Stomach (tissue), 8 donors: ENCODE measurements at regions not wholly inside any gene's neighbourhood (a gene's known extent, or its start where the extent isn't known, plus 50 kb on each side); places are given as distances from the start of the nearest gene placed in this dataset.

ENCODE experiments used
- DNase-seq, 2 donors: peaks; one replicate each; pipeline versions ENCODE4 v3.0.0 to v3.0.0-alpha.2; 2013 to 2019
- H3K27ac ChIP-seq, 5 donors: fragments of 200-600 bp in 4 of 5; sonication (generic) in 4 of 5; one replicate each; pipeline ENCODE4 v1.5.1; 2013 to 2019; ENCODE audit warnings: mild to moderate bottlenecking in 1 of 5, moderate library complexity in 1 of 5
- H3K27me3 ChIP-seq, 3 donors: fragments of 200-600 bp; sonication (generic); one replicate each; pipeline ENCODE4 v1.5.1; 2017 to 2019; ENCODE audit warnings: mixed run types in 1 of 3
- H3K36me3 ChIP-seq, 4 donors: fragments of 200-600 bp; sonication (generic); 1 replicate in 3 of 4; 2 replicates in 1 of 4; pipeline ENCODE4 v1.5.1; 2016 to 2019
- H3K4me1 ChIP-seq, 4 donors: fragments of 200-600 bp; sonication (generic); one replicate each; pipeline ENCODE4 v1.5.1; 2016 to 2019
- H3K4me3 ChIP-seq, 4 donors: fragments of 200-600 bp; sonication (generic) in 3 of 4; one replicate each; pipeline ENCODE4 v1.5.1; 2016 to 2019; ENCODE audit warnings: mild to moderate bottlenecking in 1 of 4
- H3K9me3 ChIP-seq, 4 donors: fragments of 200-600 bp; sonication (generic); one replicate each; pipeline ENCODE4 v1.5.1; 2016 to 2019
- CTCF ChIP-seq, 7 experiments: fragments of 450-650 bp in 4 of 7; fragments of 200-600 bp in 3 of 7; sonication (generic) in 3 of 7; IDR thresholded peaks; one replicate each; pipeline ENCODE4 v1.5.1; 2016 to 2019; ENCODE audit warnings: antibody characterized with exemption in 7 of 7, control low read depth in 2 of 7, mild to moderate bottlenecking in 1 of 7
- EP300 ChIP-seq: sonication (generic); formaldehyde crosslinking; IDR thresholded peaks from one replicate; pipeline ENCODE4 v1.6.1; 2017; ENCODE audit warnings: antibody characterized with exemption
- POLR2A ChIP-seq, 4 donors: fragments of 450-650 bp; IDR thresholded peaks; one replicate each; pipeline ENCODE4 v1.6.1; 2016; ENCODE audit warnings: antibody characterized with exemption in 4 of 4, control low read depth in 2 of 4, mild to moderate bottlenecking in 1 of 4, moderate library complexity in 1 of 4
- POLR2AphosphoS5 ChIP-seq, 3 donors: sonication (generic); formaldehyde crosslinking; IDR thresholded peaks; one replicate each; pipeline ENCODE4 v1.6.1; 2016; ENCODE audit warnings: antibody characterized with exemption in 3 of 3
- WGBS, 5 donors: extraction: QIAGEN DNeasy Blood & Tissue Kit in 3 of 5; methylation state at CpG; one replicate each; pipeline versions ENCODE4 v1.1.5 to v1.1.7; 2013 to 2018; 5-methylcytosine and 5-hydroxymethylcytosine counted together
- intact Hi-C: fragments of 100-400 bp; cut with DNase I; formaldehyde crosslinking; loops from one replicate; pipeline ENCODE4 v1.15.1; 2023; ENCODE audit warnings: low total_unique reads
- donor health status: healthy with polysubstance abuse.
- donor health status: Bipolar disorder and iron deficiency.
- donor health status: healthy.

- no peak overlapping the region for H3K4me3 ChIP-seq
- no peaks in the 10 kb centered on the region for H3K4me1 ChIP-seq
- H3K27ac ChIP-seq = no peak overlapping the region
- peak in 1 of 2 donors; percentile 19 for DNase-seq
- TF ChIP-seq POLR2AphosphoS5 (IDR thresholded peaks at IDR 0.05) = no peak
- no peak for TF ChIP-seq EP300
- no peak for TF ChIP-seq CTCF (IDR thresholded peaks at IDR 0.05)
- TF ChIP-seq POLR2A (IDR thresholded peaks at IDR 0.05) = no peak
- no peaks in the 10 kb centered on the region for H3K27me3 ChIP-seq
- WGBS, 5 donors = 60 to 77% (median 62%) methylated on average over 4 of the region's 4 CpGs
- H3K9me3 ChIP-seq = peaks cover 0 to 11% (median 9%) of the 10 kb centered on the region in 4 donors
- intact Hi-C loops = no loop called here
- no peaks in the 10 kb centered on the region for H3K36me3 ChIP-seq
Measured at GRCh38 chr11:79512706-79513469, 72.1 kb upstream of the TENM4 start.

GRCh38 chr11:79510960-79511359 lies 70.1 kb upstream of the TENM4 start:
- Histone ChIP-seq H3K9me3 (peaks cover 0 to 11% (median 9%) of the 10 kb centered on the region in 4 donors), H3K27ac (no peak overlapping the region), H3K27me3 (no peaks in the 10 kb centered on the region), H3K4me3 (no peak overlapping the region), H3K36me3 (no peaks in the 10 kb centered on the region), H3K4me1 (no peaks in the 10 kb centered on the region)
- no peak for DNase-seq
- intact Hi-C loops = no loop called here
- 78 to 84% (median 83%) methylated on average over 9 of the region's 9 CpGs for WGBS, 5 donors
- no peak for TF ChIP-seq EP300
- no peak for TF ChIP-seq POLR2A (IDR thresholded peaks at IDR 0.05)
- no peak for TF ChIP-seq CTCF (IDR thresholded peaks at IDR 0.05)

- Histone ChIP-seq H3K4me1 (peaks cover 0 to 2% (median 0%) of the 10 kb centered on the region in 4 donors), H3K27me3 (no peaks in the 10 kb centered on the region), H3K27ac (no peak overlapping the region), H3K9me3 (no peaks in the 10 kb centered on the region), H3K36me3 (no peaks in the 10 kb centered on the region), H3K4me3 (no peak overlapping the region)
- intact Hi-C loops = no loop called here
- no peak for DNase-seq
- no peak for TF ChIP-seq CTCF (IDR thresholded peaks at IDR 0.05)
- no peak for TF ChIP-seq EP300
- TF ChIP-seq POLR2A (IDR thresholded peaks at IDR 0.05) = no peak
- TF ChIP-seq POLR2AphosphoS5 (IDR thresholded peaks at IDR 0.05) = no peak
- WGBS, 5 donors = 43 to 68% (median 55%) methylated on average over 3 of the region's 3 CpGs
Measured at GRCh38 chr11:79508461-79508860, 67.6 kb upstream of the TENM4 start.

- H3K4me3 ChIP-seq = no peak overlapping the region
- WGBS, 5 donors = 53 to 63% (median 61%) methylated on average over 7 of the region's 7 CpGs
- H3K27me3 ChIP-seq = no peaks in the 10 kb centered on the region
- intact Hi-C loops = no loop called here
- H3K36me3 ChIP-seq = no peaks in the 10 kb centered on the region
- no peaks in the 10 kb centered on the region for H3K9me3 ChIP-seq
- H3K4me1 ChIP-seq = peaks cover 0 to 8% (median 2%) of the 10 kb centered on the region in 4 donors
- no peak overlapping the region for H3K27ac ChIP-seq
- no peak for DNase-seq
- TF ChIP-seq EP300 = no peak
- no peak for TF ChIP-seq POLR2AphosphoS5 (IDR thresholded peaks at IDR 0.05)
- no peak for TF ChIP-seq CTCF (IDR thresholded peaks at IDR 0.05)
- TF ChIP-seq POLR2A (IDR thresholded peaks at IDR 0.05) = no peak
Measured at GRCh38 chr11:79507706-79508105, 66.9 kb upstream of the TENM4 start.
